T47D (cell line): ENCODE measurements at regions not wholly inside any gene's neighbourhood (a gene's known extent, or its start where the extent isn't known, plus 50 kb on each side); places are given as distances from the start of the nearest gene placed in this dataset.

Source experiments
- DNase-seq, 2 experiments: peaks; one replicate each; pipeline versions ENCODE4 v3.0.0 to v3.0.0-alpha.2; 2011 to 2012; ENCODE audit warnings: low read depth in 1 of 2, low spot score in 1 of 2
- JUND ChIP-seq: IDR thresholded peaks from 2 replicates; pipeline ENCODE4 v1.6.1; 2012; ENCODE audit warnings: low read depth
- in situ Hi-C: cut with HindIII; loops from 2 replicates; pipeline ENCODE4 v1.10.0; 2016; ENCODE audit warnings: low sequenced_read_pairs, low pct_unique_long_range_greater_than_20kb

GRCh38 chr16:5979905-5980550, 882.4 kb upstream of the EEF2KMT start:
- in situ Hi-C loops: no loop called here
- TF ChIP-seq JUND: no peak
- no peak for DNase-seq

GRCh38 chr16:5977329-5977728, 879.7 kb upstream of the EEF2KMT start:
- DNase-seq: no peak
- in situ Hi-C loops: no loop called here
- no peak for TF ChIP-seq JUND

- DNase-seq: no peak
- no peak for TF ChIP-seq JUND
- in situ Hi-C loops: no loop called here
Observed at GRCh38 chr16:5972747-5973146, 875.2 kb upstream of the EEF2KMT start.

- in situ Hi-C loops: no loop called here
- TF ChIP-seq JUND: no peak
- no peak for DNase-seq
Observed at GRCh38 chr16:5971924-5972323, 874.3 kb upstream of the EEF2KMT start.

GRCh38 chr16:5971106-5971505, 873.5 kb upstream of the EEF2KMT start:
- no peak for TF ChIP-seq JUND
- no peak for DNase-seq
- in situ Hi-C loops: no loop called here

- in situ Hi-C loops: no loop called here
- TF ChIP-seq JUND: no peak
- no peak for DNase-seq
Observed at GRCh38 chr16:5966004-5966403, 868.4 kb upstream of the EEF2KMT start.

GRCh38 chr16:5965321-5965720, 867.7 kb upstream of the EEF2KMT start:
- no peak for TF ChIP-seq JUND
- in situ Hi-C loops: no loop called here

GRCh38 chr16:5951486-5951885, 853.9 kb upstream of the EEF2KMT start:
- no peak for TF ChIP-seq JUND
- in situ Hi-C loops: no loop called here
- no peak for DNase-seq

More at GRCh38 chr16:5965321-5965720, 867.7 kb upstream of the EEF2KMT start:
- no peak for DNase-seq

- in situ Hi-C loops: no loop called here
- no peak for DNase-seq
- TF ChIP-seq JUND: no peak
Observed at GRCh38 chr16:5944971-5945370, 847.4 kb upstream of the EEF2KMT start.

- in situ Hi-C loops: no loop called here
- TF ChIP-seq JUND: no peak
- DNase-seq: no peak
Observed at GRCh38 chr16:5938607-5939006, 841.0 kb upstream of the EEF2KMT start.

- no peak for DNase-seq
- TF ChIP-seq JUND: no peak
- in situ Hi-C loops: no loop called here
Observed at GRCh38 chr16:5932906-5933305, 835.3 kb upstream of the EEF2KMT start.

GRCh38 chr16:5928476-5929065, 831.0 kb upstream of the EEF2KMT start:
- in situ Hi-C loops: no loop called here
- no peak for TF ChIP-seq JUND
- DNase-seq: no peak

GRCh38 chr16:5925850-5926249, 828.3 kb upstream of the EEF2KMT start:
- in situ Hi-C loops: no loop called here
- TF ChIP-seq JUND: no peak
- no peak for DNase-seq

GRCh38 chr16:5922686-5923085, 825.1 kb upstream of the EEF2KMT start:
- in situ Hi-C loops: no loop called here
- DNase-seq: no peak
- TF ChIP-seq JUND: no peak
